GM21619 (cell line): ENCODE measurements at regions not wholly inside any gene's neighbourhood (a gene's known extent, or its start where the extent isn't known, plus 50 kb on each side); places are given as distances from the start of the nearest gene placed in this dataset.
"Not testable (repeated sequence)": the region's sequence is repeated elsewhere in the genome, so short reads cannot be mapped to it uniquely, and the experiment has no call there.

Experiments
- ATAC-seq: cut with Tn5 transposase; IDR thresholded peaks from one replicate; pipeline ENCODE4 v1.9.1; 2021; ENCODE audit not compliant: unreplicated experiment

DNA sequence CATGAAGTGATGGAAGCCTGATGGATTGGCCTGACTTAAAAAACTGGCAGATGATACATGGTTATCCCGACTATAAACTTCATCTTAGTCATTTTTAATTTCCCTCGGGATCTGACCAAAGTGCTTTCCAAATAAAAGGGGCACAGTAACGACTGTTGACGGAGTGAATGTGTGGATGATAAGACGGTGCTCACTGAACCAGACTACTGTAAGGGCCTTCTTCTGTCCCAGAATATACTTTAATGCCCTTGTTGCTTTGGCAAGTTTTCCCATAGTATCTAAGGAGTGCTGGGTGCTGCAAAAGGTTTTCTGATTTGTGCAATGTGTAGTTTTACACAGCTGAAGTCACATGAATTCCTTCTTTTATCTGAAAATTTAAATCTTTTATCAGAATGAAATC lies 373.5 kb downstream of the DSEL start:
- no peak for ATAC-seq

GRCh38 chr18:67142604-67143003 lies 373.9 kb downstream of the DSEL start:
- no peak for ATAC-seq

DNA sequence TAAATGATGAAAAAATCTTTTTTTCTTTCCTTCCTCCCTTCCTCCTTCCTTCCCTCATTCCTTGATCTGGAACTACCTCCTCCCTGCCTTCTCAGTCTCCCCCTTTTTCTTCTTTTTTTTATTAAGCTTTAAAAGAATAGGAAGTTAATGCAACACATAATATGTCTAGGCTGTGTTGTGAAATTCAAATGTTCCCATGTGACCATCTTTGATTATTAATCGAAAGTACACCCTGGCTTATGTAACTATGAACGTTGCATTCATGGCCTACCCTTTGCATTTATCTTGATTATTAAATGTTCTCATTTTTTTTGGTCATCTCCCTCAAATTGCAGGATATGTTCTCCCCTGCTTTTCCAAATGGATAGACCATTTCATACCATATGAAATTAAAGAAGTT lies 376.0 kb downstream of the DSEL start:
- no peak for ATAC-seq

GRCh38 chr18:67139899-67140298 lies 376.6 kb downstream of the DSEL start:
- ATAC-seq, result no peak

GRCh38 chr18:67135981-67136380 lies 380.5 kb downstream of the DSEL start:
- ATAC-seq, result no peak

DNA sequence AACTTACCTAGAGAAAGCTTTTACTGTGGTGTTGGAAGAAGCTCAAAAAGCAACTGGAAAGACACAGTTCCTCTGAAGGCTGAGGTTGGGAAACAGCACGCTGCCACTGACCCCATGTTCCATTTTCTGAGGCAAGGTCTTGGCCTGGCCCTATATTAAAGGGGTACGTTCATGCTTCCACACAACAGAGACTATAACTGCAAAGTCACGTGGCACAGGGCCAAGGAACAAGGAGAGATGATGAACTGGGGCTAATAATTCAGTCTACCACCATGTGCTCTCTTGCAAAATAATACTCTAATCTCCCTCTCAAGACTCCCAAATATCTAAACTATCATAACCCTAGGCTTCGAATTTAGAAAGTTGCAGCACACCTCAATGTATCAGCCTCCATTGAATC lies 381.6 kb downstream of the DSEL start:
- ATAC-seq, result no peak

GRCh38 chr18:67133669-67134068 lies 382.9 kb downstream of the DSEL start:
- no peak for ATAC-seq

DNA sequence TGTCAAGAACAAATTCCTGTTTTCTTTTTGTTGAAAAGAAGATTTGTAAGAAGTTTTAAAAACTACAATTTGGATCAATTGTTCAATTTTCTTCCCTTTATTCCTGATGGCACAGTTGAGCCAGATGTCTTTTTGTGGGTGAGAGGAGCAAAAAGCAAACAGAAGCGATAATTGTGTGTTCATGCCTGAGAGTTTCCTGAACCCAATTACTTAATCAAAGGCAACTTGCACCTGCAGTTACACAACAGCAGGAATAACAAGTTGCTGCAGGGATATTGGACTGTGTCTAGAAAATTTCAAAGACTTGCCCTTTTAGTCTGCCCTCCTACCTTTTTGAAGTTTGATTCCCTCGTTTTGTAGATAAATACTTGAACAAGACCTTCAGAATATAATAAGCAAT lies 383.6 kb downstream of the DSEL start:
- ATAC-seq, result no peak

- ATAC-seq, result no peak
Observed at GRCh38 chr18:67131498-67131897, 385.0 kb downstream of the DSEL start.

DNA sequence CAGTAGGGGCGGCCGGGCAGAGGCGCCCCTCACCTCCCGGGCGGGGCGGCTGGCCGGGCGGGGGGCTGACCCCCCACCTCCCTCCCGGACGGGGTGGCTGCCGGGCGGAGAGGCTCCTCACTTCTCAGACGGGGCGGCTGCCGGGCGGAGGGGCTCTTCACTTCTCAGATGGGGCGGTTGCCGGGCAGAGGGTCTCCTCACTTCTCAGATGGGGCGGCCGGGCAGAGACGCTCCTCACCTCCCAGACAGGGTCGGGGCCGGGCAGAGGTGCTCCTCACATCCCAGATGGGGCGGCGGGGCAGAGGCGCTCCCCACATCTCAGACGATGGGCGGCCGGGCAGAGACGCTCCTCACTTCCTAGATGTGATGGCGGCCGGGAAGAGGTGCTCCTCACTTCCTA lies 389.8 kb downstream of the DSEL start:
- ATAC-seq, result not testable (repeated sequence)

DNA sequence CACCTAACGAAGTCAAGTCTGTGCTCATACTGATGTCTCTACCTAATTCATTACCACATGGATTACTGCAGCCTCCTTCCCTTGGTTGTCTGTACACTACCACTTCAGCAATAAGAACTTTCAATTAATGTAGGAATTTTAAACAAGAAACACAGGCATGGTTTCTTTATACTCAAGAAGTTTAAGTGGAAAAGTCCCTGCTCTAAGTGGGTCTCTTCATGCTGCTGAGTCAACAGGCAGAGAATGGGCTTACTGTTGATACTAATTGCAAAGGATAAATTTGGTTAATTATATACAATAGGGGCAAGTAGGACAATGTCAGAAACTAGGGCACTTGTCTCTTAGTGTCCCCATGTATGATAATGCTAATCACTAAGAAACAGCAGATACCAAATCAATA lies 392.6 kb downstream of the DSEL start:
- no peak for ATAC-seq

DNA sequence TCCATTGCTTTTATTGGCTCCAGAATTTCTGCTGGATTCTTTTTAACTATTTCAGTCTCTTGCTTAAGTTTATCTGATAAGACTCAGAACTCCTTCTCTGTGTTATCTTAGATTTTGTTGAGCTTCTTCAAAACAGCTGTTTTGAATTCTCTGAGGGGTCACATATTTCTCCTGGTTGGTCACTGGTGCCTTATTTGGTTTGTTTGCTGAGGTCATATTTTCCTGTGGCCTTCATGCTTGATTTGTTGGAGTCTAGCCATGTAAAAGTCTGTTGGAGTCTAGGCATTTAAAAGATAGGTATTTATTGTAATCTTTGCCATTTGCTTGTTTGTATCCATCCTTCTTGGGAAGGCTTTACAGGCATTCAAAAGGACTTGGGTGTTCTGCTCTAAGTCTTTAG lies 398.7 kb downstream of the DSEL start:
- no peak for ATAC-seq

- no peak for ATAC-seq
Observed at GRCh38 chr18:67109535-67109934, 407.0 kb downstream of the DSEL start.

- ATAC-seq, result no peak
Observed at GRCh38 chr18:67108894-67109293, 407.6 kb downstream of the DSEL start.

- peak; percentile 88 for ATAC-seq
Observed at GRCh38 chr18:67104700-67105284, 411.7 kb downstream of the DSEL start.

- no peak for ATAC-seq
Observed at GRCh38 chr18:67094123-67094522, 422.4 kb downstream of the DSEL start.

GRCh38 chr18:67092141-67092540 lies 424.4 kb downstream of the DSEL start:
- no peak for ATAC-seq

DNA sequence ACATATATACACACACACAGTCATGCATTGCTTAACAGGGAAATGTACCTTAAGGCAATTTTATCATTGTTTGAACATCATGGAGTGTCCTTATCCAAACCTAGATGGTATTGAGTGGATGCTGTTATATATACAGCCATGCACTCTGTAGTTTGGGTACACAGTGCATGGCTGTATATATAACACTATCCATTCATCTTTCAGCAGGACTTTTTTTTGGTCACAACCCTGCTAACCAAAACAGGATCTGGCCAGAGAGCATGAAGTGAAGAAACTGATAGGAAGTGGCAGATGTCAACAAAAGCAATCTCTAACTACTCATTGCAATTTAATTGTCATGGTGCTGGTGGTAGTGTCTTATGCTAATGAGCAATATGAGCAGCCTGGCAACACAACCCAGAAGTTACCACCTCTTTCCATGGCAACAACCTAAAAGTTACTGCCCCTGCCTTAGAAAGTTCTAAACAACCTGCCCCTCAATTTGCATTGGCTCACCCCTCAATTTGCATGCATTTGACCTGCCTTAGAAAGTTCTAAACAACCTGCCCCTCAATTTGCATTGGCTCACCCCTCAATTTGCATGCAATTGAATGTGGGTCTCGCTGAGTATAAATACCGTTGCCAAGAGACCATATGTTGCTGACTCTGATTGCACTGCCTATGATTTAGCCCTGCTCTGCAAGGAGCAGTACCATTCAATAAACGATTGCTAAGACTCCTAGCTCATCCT lies 434.9 kb downstream of the DSEL start:
- ATAC-seq, result no peak

DNA sequence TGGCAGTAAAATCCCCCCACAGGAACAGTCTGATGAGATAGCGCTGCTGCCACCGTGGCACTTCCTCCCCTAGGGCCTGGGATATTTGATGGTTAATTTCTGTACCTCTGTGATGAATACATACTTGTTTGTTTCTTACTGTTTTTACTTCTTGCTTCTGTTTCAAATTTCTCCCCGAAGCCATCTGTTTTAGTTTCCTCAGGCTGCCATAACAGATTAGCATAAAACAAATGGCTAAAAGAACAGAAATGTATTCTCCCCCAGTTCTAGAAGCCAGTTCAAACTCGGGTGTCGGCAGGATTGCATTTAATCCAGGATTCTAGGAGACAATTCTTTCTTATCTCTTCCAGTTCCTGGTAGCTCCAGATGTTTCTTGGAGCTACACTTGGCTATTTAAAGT lies 435.9 kb downstream of the DSEL start:
- ATAC-seq, result no peak

- ATAC-seq, result no peak
Observed at GRCh38 chr18:67074309-67074708, 442.2 kb downstream of the DSEL start.

- no peak for ATAC-seq
Observed at GRCh38 chr18:67072791-67073190, 443.7 kb downstream of the DSEL start.

DNA sequence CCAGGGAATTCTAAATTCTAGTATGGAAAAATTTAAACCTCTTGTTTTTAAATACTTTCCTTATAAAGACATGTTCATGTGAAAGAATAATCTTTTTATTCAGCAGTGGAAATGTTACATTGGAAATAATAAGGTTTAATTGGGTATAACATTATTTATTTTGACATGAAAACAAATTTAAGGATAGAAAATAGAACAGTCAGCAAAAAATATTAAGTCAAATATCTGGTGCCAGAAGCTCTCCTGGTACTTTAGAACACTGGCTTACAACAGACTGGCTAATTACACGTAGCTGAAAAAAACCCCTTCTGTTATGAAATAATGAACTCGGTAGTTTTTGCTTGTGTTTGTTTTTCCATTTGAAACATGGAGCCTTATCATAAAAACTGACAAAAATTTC lies 447.9 kb downstream of the DSEL start:
- ATAC-seq, result no peak

DNA sequence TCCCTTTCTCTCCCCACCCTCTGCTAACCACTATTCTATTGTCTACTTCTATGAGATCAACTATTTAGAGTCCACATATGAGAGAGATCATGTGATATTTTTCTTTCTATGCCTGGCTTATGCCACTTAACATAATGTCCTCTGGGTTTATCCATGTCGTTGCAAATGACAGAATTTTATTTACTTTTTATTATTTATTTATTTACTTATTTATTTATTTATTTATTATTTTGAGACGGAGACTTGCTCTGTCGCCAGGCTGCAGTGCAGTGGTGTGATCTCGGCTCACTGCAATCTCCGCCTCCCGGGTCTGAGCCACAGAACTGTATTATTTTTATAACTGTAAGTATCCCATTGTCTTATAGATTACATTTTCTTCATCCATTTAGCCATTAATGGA lies 443.4 kb upstream of the CDH19 start:
- no peak for ATAC-seq
